ENCODE measurements at regions not wholly inside any gene's neighbourhood (a gene's known extent, or its start where the extent isn't known, plus 50 kb on each side); places are given as distances from the start of the nearest gene placed in this dataset.

- no peaks in the 10 kb centered on the region for H3K36me3 ChIP-seq (ENCODE audit: insufficient read depth, low read length, poor library complexity, severe bottlenecking)
- DNase-seq (ENCODE audit: low spot score) = no peak
- no peak overlapping the region for H3K4me3 ChIP-seq (ENCODE audit: low read depth, low read length, poor library complexity, severe bottlenecking)
- no TSS peak for BruUV-seq (replicated peaks)
- ChIA-PET CTCF (no interaction called here), POLR2A (ENCODE audit: low non-redundant PET) (no interaction called here)
- no peaks in the 10 kb centered on the region for H3K9me3 ChIP-seq (ENCODE audit: low read depth, low read length, poor library complexity, severe bottlenecking)
- TF ChIP-seq EZH2 (IDR thresholded peaks at IDR 0.05; ENCODE audit: borderline replicate concordance, low read depth, low read length, poor library complexity, severe bottlenecking) = no peak
- TF ChIP-seq CTCF (conservative IDR thresholded peaks at IDR 0.05; ENCODE audit: low read depth, low read length) = no peak
- intact Hi-C loops (cut with micrococcal nuclease; ENCODE audit: unreplicated experiment) = no loop called here
- no peaks in the 10 kb centered on the region for H3K27me3 ChIP-seq (replicated peaks; ENCODE audit: insufficient read depth, low read depth, low read length, poor library complexity)
- H3K4me1 ChIP-seq (ENCODE audit: insufficient read depth, low read length, poor library complexity, severe bottlenecking) = no peaks in the 10 kb centered on the region
- H3K27ac ChIP-seq (ENCODE audit: low read depth, low read length, poor library complexity, severe bottlenecking) = no peak overlapping the region
Observed at GRCh38 chr4:19675172-19675811, 576.4 kb upstream of the SLIT2 start.

- Histone ChIP-seq H3K27me3 (replicated peaks; ENCODE audit: insufficient read depth, low read depth, low read length, poor library complexity) (no peaks in the 10 kb centered on the region), H3K27ac (ENCODE audit: low read depth, low read length, poor library complexity, severe bottlenecking) (no peak overlapping the region), H3K9me3 (ENCODE audit: low read depth, low read length, poor library complexity, severe bottlenecking) (no peaks in the 10 kb centered on the region), H3K4me1 (ENCODE audit: insufficient read depth, low read length, poor library complexity, severe bottlenecking) (no peaks in the 10 kb centered on the region), H3K36me3 (ENCODE audit: insufficient read depth, low read length, poor library complexity, severe bottlenecking) (no peaks in the 10 kb centered on the region), H3K4me3 (ENCODE audit: low read depth, low read length, poor library complexity, severe bottlenecking) (no peak overlapping the region)
- POLR2A ChIA-PET (ENCODE audit: low non-redundant PET) = no interaction called here
- TF ChIP-seq CTCF (conservative IDR thresholded peaks at IDR 0.05; ENCODE audit: low read depth, low read length) (no peak), EZH2 (IDR thresholded peaks at IDR 0.05; ENCODE audit: borderline replicate concordance, low read depth, low read length, poor library complexity, severe bottlenecking) (no peak)
- CTCF ChIA-PET = no interaction called here
- intact Hi-C loops (cut with micrococcal nuclease; ENCODE audit: unreplicated experiment) = no loop called here
- no TSS peak for BruUV-seq (replicated peaks)
- no peak for DNase-seq (ENCODE audit: low spot score)
Observed at GRCh38 chr4:19659101-19659500, 592.6 kb upstream of the SLIT2 start.

- intact Hi-C loops (cut with micrococcal nuclease; ENCODE audit: unreplicated experiment) = no loop called here
Observed at GRCh38 chr4:19657856-19658255, 593.8 kb upstream of the SLIT2 start.

More at GRCh38 chr4:19657856-19658255, 593.8 kb upstream of the SLIT2 start:
- H3K36me3 ChIP-seq (ENCODE audit: insufficient read depth, low read length, poor library complexity, severe bottlenecking) = no peaks in the 10 kb centered on the region
- TF ChIP-seq CTCF (conservative IDR thresholded peaks at IDR 0.05; ENCODE audit: low read depth, low read length) (no peak), EZH2 (IDR thresholded peaks at IDR 0.05; ENCODE audit: borderline replicate concordance, low read depth, low read length, poor library complexity, severe bottlenecking) (no peak)
- POLR2A ChIA-PET (ENCODE audit: low non-redundant PET) = no interaction called here
- CTCF ChIA-PET = no interaction called here
- no TSS peak for BruUV-seq (replicated peaks)
- H3K27ac ChIP-seq (ENCODE audit: low read depth, low read length, poor library complexity, severe bottlenecking) = no peak overlapping the region
- no peak overlapping the region for H3K4me3 ChIP-seq (ENCODE audit: low read depth, low read length, poor library complexity, severe bottlenecking)
- H3K9me3 ChIP-seq (ENCODE audit: low read depth, low read length, poor library complexity, severe bottlenecking) = no peaks in the 10 kb centered on the region
- DNase-seq (ENCODE audit: low spot score) = no peak
- H3K27me3 ChIP-seq (replicated peaks; ENCODE audit: insufficient read depth, low read depth, low read length, poor library complexity) = no peaks in the 10 kb centered on the region
- H3K4me1 ChIP-seq (ENCODE audit: insufficient read depth, low read length, poor library complexity, severe bottlenecking) = no peaks in the 10 kb centered on the region
